ENCODE measurements at regions not wholly inside any gene's neighbourhood (a gene's known extent, or its start where the extent isn't known, plus 50 kb on each side); places are given as distances from the start of the nearest gene placed in this dataset.
A peak's percentile ranks its signal among the peaks of the same experiment; 100 is the strongest.

DNA sequence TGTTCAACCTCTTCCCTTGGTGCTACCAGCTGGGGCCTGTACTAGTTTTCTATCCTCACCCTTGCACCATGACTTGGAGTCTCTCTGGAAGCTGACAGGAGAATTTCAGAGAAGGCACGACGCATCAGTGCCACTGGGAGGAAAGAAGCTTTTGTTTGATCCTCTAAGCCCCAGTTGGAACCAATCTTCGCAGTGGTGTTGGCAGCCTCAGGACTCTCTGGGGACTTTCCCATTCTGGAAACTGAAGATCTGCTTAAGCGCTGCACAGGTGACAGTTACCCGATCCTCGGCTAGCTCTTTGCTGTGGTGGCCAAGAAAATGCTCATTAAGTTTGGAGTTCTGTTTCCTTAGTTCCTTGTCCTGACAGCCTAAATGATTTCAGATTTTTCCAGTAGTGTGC lies 222.3 kb downstream of the RHOU start:
- Histone ChIP-seq H2AFZ (ENCODE audit: low read depth, low read length) (no peak overlapping the region), H2BK12ac (ENCODE audit: low read length in 2 of 2) (peak overlapping the region in 1 of 2 experiments; percentile 62), H4K8ac (ENCODE audit: low read length) (peak overlapping the region; percentile 48), H3K4ac (ENCODE audit: low read depth in 1 of 2, low read length in 2 of 2) (peak overlapping the region; percentile 4 to 70), H3K4me2 (ENCODE audit: low read length, poor library complexity, severe bottlenecking) (no peak overlapping the region), H2AK5ac (ENCODE audit: low read length, severe bottlenecking) (no peak overlapping the region), H3K18ac (ENCODE audit: low read depth in 1 of 2, low read length in 2 of 2) (peak overlapping the region in 1 of 2 experiments; percentile 71), H3K36me3 (ENCODE audit: control insufficient read depth in 1 of 2, insufficient read depth in 2 of 2, low read depth in 1 of 2, low read length in 2 of 2) (no peaks in the 10 kb centered on the region), H3K4me3 (ENCODE audit: insufficient read depth in 1 of 2, low read depth in 1 of 2, low read length in 2 of 2) (no peak overlapping the region), H3K27ac (ENCODE audit: low read length, poor library complexity, severe bottlenecking) (no peak overlapping the region), H2BK5ac (ENCODE audit: low read depth, low read length, poor library complexity, severe bottlenecking) (no peak overlapping the region), H3K79me1 (replicated peaks; ENCODE audit: low read length, poor library complexity, severe bottlenecking) (no peaks in the 10 kb centered on the region), H4K91ac (ENCODE audit: low read length) (peak overlapping the region; percentile 45), H3K27me3 (ENCODE audit: control insufficient read depth in 1 of 2, insufficient read depth in 1 of 2, low read length in 2 of 2) (no peaks in the 10 kb centered on the region), H3K9me3 (ENCODE audit: control insufficient read depth, low read length) (peaks cover 5% of the 10 kb centered on the region), H3K9ac (ENCODE audit: low read length) (no peak overlapping the region), H3K14ac (ENCODE audit: low read length in 2 of 2) (no peak overlapping the region), H2BK120ac (ENCODE audit: low read depth, low read length) (no peak overlapping the region), H2BK15ac (ENCODE audit: low read depth, poor library complexity, severe bottlenecking) (peak overlapping the region; percentile 65), H3K4me1 (ENCODE audit: control insufficient read depth, insufficient read depth, low read depth, low read length) (no peaks in the 10 kb centered on the region), H3K23ac (ENCODE audit: low read length in 2 of 2) (no peak overlapping the region)
- no peak for DNase-seq
- WGBS: 94% methylated on average over 6 of the region's 6 CpGs

DNA sequence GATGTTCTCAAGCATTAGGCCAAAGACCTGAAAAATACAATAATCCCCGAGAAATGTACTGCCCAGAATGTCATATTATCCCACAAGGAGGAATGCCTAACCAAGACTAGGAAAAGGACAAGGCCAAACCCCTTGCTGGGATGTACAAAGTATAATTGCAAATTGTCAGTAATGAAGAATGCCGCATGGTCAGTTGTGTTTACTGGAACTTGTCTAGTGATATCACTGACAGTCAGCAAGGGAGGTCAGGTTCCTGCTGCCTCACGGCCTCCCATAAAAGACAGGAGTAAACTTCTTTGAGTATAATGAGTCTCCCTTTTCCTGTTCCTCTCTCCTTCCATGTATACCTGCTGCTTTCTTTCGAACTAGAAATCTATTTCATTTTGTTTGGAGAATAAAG lies 222.8 kb downstream of the RHOU start:
- no peak overlapping the region for H3K27ac ChIP-seq (ENCODE audit: low read length, poor library complexity, severe bottlenecking)
- DNase-seq: peak; percentile 59
- H3K4me3 ChIP-seq (ENCODE audit: insufficient read depth in 1 of 2, low read depth in 1 of 2, low read length in 2 of 2): no peak overlapping the region
- H2BK12ac ChIP-seq (ENCODE audit: low read length in 2 of 2): peak overlapping the region in 1 of 2 experiments; percentile 62
- H3K9me3 ChIP-seq (ENCODE audit: control insufficient read depth, low read length): peaks cover 5% of the 10 kb centered on the region
- no peak overlapping the region for H3K9ac ChIP-seq (ENCODE audit: low read length)
- WGBS: 23% methylated on average over 2 of the region's 4 CpGs
- H3K27me3 ChIP-seq (ENCODE audit: control insufficient read depth in 1 of 2, insufficient read depth in 1 of 2, low read length in 2 of 2): no peaks in the 10 kb centered on the region
- no peak overlapping the region for H3K14ac ChIP-seq (ENCODE audit: low read length in 2 of 2)
- H2BK15ac ChIP-seq (ENCODE audit: low read depth, poor library complexity, severe bottlenecking): no peak overlapping the region
- no peak overlapping the region for H4K91ac ChIP-seq (ENCODE audit: low read length)
- no peak overlapping the region for H3K4ac ChIP-seq (ENCODE audit: low read depth in 1 of 2, low read length in 2 of 2)
- no peak overlapping the region for H2AK5ac ChIP-seq (ENCODE audit: low read length, severe bottlenecking)
- H3K36me3 ChIP-seq (ENCODE audit: control insufficient read depth in 1 of 2, insufficient read depth in 2 of 2, low read depth in 1 of 2, low read length in 2 of 2): no peaks in the 10 kb centered on the region
- no peak overlapping the region for H3K18ac ChIP-seq (ENCODE audit: low read depth in 1 of 2, low read length in 2 of 2)
- H4K8ac ChIP-seq (ENCODE audit: low read length): no peak overlapping the region
- H3K79me1 ChIP-seq (replicated peaks; ENCODE audit: low read length, poor library complexity, severe bottlenecking): no peaks in the 10 kb centered on the region
- H2BK120ac ChIP-seq (ENCODE audit: low read depth, low read length): no peak overlapping the region
- H2AFZ ChIP-seq (ENCODE audit: low read depth, low read length): no peak overlapping the region
- no peak overlapping the region for H3K4me2 ChIP-seq (ENCODE audit: low read length, poor library complexity, severe bottlenecking)
- no peaks in the 10 kb centered on the region for H3K4me1 ChIP-seq (ENCODE audit: control insufficient read depth, insufficient read depth, low read depth, low read length)
- no peak overlapping the region for H2BK5ac ChIP-seq (ENCODE audit: low read depth, low read length, poor library complexity, severe bottlenecking)
- H3K23ac ChIP-seq (ENCODE audit: low read length in 2 of 2): no peak overlapping the region

DNA sequence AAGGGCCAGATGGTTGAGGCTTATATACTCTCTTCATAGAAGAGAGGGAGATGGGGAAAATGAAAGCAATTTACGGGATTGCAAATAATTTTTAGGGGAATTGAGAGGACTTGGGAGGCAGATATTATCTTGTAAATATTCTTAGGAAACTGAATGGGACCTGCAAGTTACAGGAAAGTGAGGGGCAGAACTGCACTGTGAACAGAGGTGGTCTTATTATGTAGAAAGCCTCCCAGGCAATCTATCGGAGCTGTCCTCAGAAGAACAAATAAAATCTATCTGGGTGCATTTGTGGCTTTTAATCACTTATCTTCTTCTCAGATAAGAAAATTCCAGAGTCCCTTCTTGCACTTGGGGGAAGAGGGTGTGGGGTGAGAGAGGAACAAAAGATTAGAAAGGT lies 223.5 kb downstream of the RHOU start:
- WGBS: 73% methylated on average over 1 of the region's 2 CpGs
- Histone ChIP-seq H4K91ac (ENCODE audit: low read length) (no peak overlapping the region), H2BK5ac (ENCODE audit: low read depth, low read length, poor library complexity, severe bottlenecking) (no peak overlapping the region), H2AK5ac (ENCODE audit: low read length, severe bottlenecking) (no peak overlapping the region), H4K8ac (ENCODE audit: low read length) (no peak overlapping the region), H3K9me3 (ENCODE audit: control insufficient read depth, low read length) (peaks cover 5% of the 10 kb centered on the region), H2BK120ac (ENCODE audit: low read depth, low read length) (no peak overlapping the region), H2AFZ (ENCODE audit: low read depth, low read length) (no peak overlapping the region), H3K4ac (ENCODE audit: low read depth in 1 of 2, low read length in 2 of 2) (no peak overlapping the region), H2BK12ac (ENCODE audit: low read length in 2 of 2) (no peak overlapping the region), H3K23ac (ENCODE audit: low read length in 2 of 2) (no peak overlapping the region), H3K79me1 (replicated peaks; ENCODE audit: low read length, poor library complexity, severe bottlenecking) (no peaks in the 10 kb centered on the region), H3K27me3 (ENCODE audit: control insufficient read depth in 1 of 2, insufficient read depth in 1 of 2, low read length in 2 of 2) (no peaks in the 10 kb centered on the region), H3K18ac (ENCODE audit: low read depth in 1 of 2, low read length in 2 of 2) (no peak overlapping the region), H3K4me1 (ENCODE audit: control insufficient read depth, insufficient read depth, low read depth, low read length) (no peaks in the 10 kb centered on the region), H3K36me3 (ENCODE audit: control insufficient read depth in 1 of 2, insufficient read depth in 2 of 2, low read depth in 1 of 2, low read length in 2 of 2) (no peaks in the 10 kb centered on the region), H3K4me2 (ENCODE audit: low read length, poor library complexity, severe bottlenecking) (no peak overlapping the region), H3K9ac (ENCODE audit: low read length) (no peak overlapping the region), H3K27ac (ENCODE audit: low read length, poor library complexity, severe bottlenecking) (no peak overlapping the region), H2BK15ac (ENCODE audit: low read depth, poor library complexity, severe bottlenecking) (no peak overlapping the region), H3K14ac (ENCODE audit: low read length in 2 of 2) (no peak overlapping the region), H3K4me3 (ENCODE audit: insufficient read depth in 1 of 2, low read depth in 1 of 2, low read length in 2 of 2) (no peak overlapping the region)
- no peak for DNase-seq

DNA sequence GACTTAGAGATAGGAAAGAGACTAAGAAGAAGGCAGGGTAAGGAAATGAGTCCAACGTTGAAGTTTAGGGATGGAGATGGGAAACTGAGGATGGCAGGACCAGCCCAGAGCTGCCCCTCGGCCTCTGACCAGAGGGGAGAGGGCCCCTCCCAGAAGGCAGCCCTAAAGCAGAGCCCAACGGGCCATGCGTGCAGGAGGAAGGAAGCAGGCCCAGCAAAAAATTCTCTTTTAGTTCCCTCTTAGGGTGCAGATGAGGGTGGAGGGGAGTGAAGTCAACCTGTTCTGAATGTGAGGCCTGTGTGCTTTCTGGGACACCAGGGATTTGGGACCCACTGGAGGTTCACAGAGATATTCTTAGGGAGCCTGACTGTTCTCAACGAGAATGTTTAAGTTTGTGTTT lies 225.4 kb downstream of the RHOU start:
- H3K27ac ChIP-seq (ENCODE audit: low read length, poor library complexity, severe bottlenecking): no peak overlapping the region
- no peak overlapping the region for H2BK5ac ChIP-seq (ENCODE audit: low read depth, low read length, poor library complexity, severe bottlenecking)
- H2AK5ac ChIP-seq (ENCODE audit: low read length, severe bottlenecking): no peak overlapping the region
- peak overlapping the region; percentile 78 for H4K91ac ChIP-seq (ENCODE audit: low read length)
- H3K4me2 ChIP-seq (ENCODE audit: low read length, poor library complexity, severe bottlenecking): no peak overlapping the region
- H2BK12ac ChIP-seq (ENCODE audit: low read length in 2 of 2): peak overlapping the region; percentile 76 to 98
- H3K9ac ChIP-seq (ENCODE audit: low read length): no peak overlapping the region
- peak overlapping the region in 1 of 2 experiments; percentile 69 for H3K18ac ChIP-seq (ENCODE audit: low read depth in 1 of 2, low read length in 2 of 2)
- H3K4ac ChIP-seq (ENCODE audit: low read depth in 1 of 2, low read length in 2 of 2): peak overlapping the region in 1 of 2 experiments; percentile 24
- H3K9me3 ChIP-seq (ENCODE audit: control insufficient read depth, low read length): no peaks in the 10 kb centered on the region
- H3K23ac ChIP-seq (ENCODE audit: low read length in 2 of 2): no peak overlapping the region
- no peaks in the 10 kb centered on the region for H3K36me3 ChIP-seq (ENCODE audit: control insufficient read depth in 1 of 2, insufficient read depth in 2 of 2, low read depth in 1 of 2, low read length in 2 of 2)
- peaks cover 6% of the 10 kb centered on the region for H3K4me1 ChIP-seq (ENCODE audit: control insufficient read depth, insufficient read depth, low read depth, low read length)
- no peak for DNase-seq
- no peaks in the 10 kb centered on the region for H3K79me1 ChIP-seq (replicated peaks; ENCODE audit: low read length, poor library complexity, severe bottlenecking)
- no peak overlapping the region for H2AFZ ChIP-seq (ENCODE audit: low read depth, low read length)
- peak overlapping the region; percentile 67 for H2BK15ac ChIP-seq (ENCODE audit: low read depth, poor library complexity, severe bottlenecking)
- no peaks in the 10 kb centered on the region for H3K27me3 ChIP-seq (ENCODE audit: control insufficient read depth in 1 of 2, insufficient read depth in 1 of 2, low read length in 2 of 2)
- H3K14ac ChIP-seq (ENCODE audit: low read length in 2 of 2): no peak overlapping the region
- H3K4me3 ChIP-seq (ENCODE audit: insufficient read depth in 1 of 2, low read depth in 1 of 2, low read length in 2 of 2): no peak overlapping the region
- 79% methylated on average over 5 of the region's 5 CpGs for WGBS
- no peak overlapping the region for H2BK120ac ChIP-seq (ENCODE audit: low read depth, low read length)
- peak overlapping the region; percentile 91 for H4K8ac ChIP-seq (ENCODE audit: low read length)
